ENCODE measurements at regions not wholly inside any gene's neighbourhood (a gene's known extent, or its start where the extent isn't known, plus 50 kb on each side); places are given as distances from the start of the nearest gene placed in this dataset.
A peak's percentile ranks its signal among the peaks of the same experiment; 100 is the strongest.
"Not testable (repeated sequence)": the region's sequence is repeated elsewhere in the genome, so short reads cannot be mapped to it uniquely, and the experiment has no call there.

GRCh38 chr4:85018983-85019382, 52.5 kb upstream of the WDFY3 start:
- no peak for DNase-seq

- DNase-seq, result no peak
These were observed 52.9 kb upstream of the WDFY3 start for GRCh38 chr4:85019411-85019810.

GRCh38 chr4:85024671-85025070, 58.2 kb upstream of the WDFY3 start:
- no peak for DNase-seq

GRCh38 chr4:85028910-85029309, 62.4 kb upstream of the WDFY3 start:
- no peak for DNase-seq

- DNase-seq, result no peak
These were observed 63.0 kb upstream of the WDFY3 start for GRCh38 chr4:85029453-85029852.

GRCh38 chr4:85030156-85030555, 63.7 kb upstream of the WDFY3 start:
- no peak for DNase-seq

- not testable (repeated sequence) for DNase-seq
These were observed 67.3 kb upstream of the WDFY3 start for GRCh38 chr4:85033838-85034237.

- no peak for DNase-seq
These were observed 73.0 kb upstream of the WDFY3 start for GRCh38 chr4:85039526-85039925.

- DNase-seq, result not testable (repeated sequence)
These were observed 77.5 kb upstream of the WDFY3 start for GRCh38 chr4:85043812-85044496.

- no peak for DNase-seq
These were observed 84.2 kb upstream of the WDFY3 start for GRCh38 chr4:85050736-85051135.

- DNase-seq, result no peak
These were observed 85.0 kb upstream of the WDFY3 start for GRCh38 chr4:85051526-85051925.

- DNase-seq, result not testable (repeated sequence)
These were observed 88.4 kb upstream of the WDFY3 start for GRCh38 chr4:85054925-85055324.

GRCh38 chr4:85058551-85058950, 92.1 kb upstream of the WDFY3 start:
- DNase-seq, result no peak

GRCh38 chr4:85061974-85062373, 95.5 kb upstream of the WDFY3 start:
- DNase-seq, result no peak

- no peak for DNase-seq
These were observed 96.0 kb upstream of the WDFY3 start for GRCh38 chr4:85062466-85062865.

GRCh38 chr4:85067342-85067741, 100.9 kb upstream of the WDFY3 start:
- no peak for DNase-seq

GRCh38 chr4:85078016-85078415, 111.5 kb upstream of the WDFY3 start:
- no peak for DNase-seq

GRCh38 chr4:85081196-85081595, 114.7 kb upstream of the WDFY3 start:
- DNase-seq, result no peak

GRCh38 chr4:85084371-85085094, 118.0 kb upstream of the WDFY3 start:
- peak; percentile 80 for DNase-seq

GRCh38 chr4:85086721-85087120, 120.2 kb upstream of the WDFY3 start:
- DNase-seq, result no peak

- no peak for DNase-seq
These were observed 126.0 kb upstream of the WDFY3 start for GRCh38 chr4:85092536-85092935.

- DNase-seq, result no peak
These were observed 126.5 kb upstream of the WDFY3 start for GRCh38 chr4:85092943-85093342.

- no peak for DNase-seq
These were observed 128.2 kb upstream of the WDFY3 start for GRCh38 chr4:85094735-85095134.

GRCh38 chr4:85102606-85103005, 136.1 kb upstream of the WDFY3 start:
- DNase-seq, result no peak

Data from muscle of arm (tissue), 1 donor.